ENCODE measurements at regions not wholly inside any gene's neighbourhood (a gene's known extent, or its start where the extent isn't known, plus 50 kb on each side); places are given as distances from the start of the nearest gene placed in this dataset.
"Not testable (repeated sequence)": the region's sequence is repeated elsewhere in the genome, so short reads cannot be mapped to it uniquely, and the experiment has no call there.

DNA sequence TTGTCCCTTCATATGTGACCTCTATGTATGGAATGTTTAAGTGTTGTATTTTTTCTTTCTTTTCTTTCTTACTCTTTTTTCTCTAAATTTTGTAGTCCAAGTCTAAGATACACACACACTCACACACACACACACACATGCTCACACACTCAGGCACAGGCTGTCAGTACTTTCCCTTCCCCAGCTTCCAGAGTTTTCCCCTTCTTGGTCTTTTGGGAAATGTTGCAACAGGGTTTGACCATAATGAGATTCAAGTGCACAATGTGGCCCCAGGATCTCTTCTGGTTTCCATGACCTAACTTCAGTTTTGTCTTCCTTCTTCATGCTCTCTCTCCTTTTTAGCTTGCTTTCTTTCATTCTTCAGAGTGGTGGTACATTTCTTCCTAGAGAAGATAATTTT, 289.8 kb upstream of the FOXF1 start:
- no peak for DNase-seq

DNA sequence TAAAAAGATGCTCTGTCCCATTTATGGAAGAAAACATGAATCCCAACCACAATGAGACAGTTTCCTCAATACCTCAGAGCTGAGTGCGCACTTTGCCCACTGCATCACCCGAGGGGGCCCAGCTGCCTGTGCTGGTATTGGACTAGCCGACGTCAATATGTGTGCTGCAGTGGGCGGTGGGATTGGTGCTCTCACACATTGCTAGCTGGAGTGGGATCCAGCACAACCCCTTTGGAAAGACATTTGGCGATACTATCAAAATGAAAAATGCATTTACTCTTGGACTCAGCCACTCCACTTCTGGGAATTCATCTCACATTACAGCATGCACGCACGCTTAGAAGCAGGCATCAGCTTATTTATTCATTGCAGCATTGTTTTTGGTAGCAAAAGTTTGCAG, 289.2 kb upstream of the FOXF1 start:
- no peak for DNase-seq

DNA sequence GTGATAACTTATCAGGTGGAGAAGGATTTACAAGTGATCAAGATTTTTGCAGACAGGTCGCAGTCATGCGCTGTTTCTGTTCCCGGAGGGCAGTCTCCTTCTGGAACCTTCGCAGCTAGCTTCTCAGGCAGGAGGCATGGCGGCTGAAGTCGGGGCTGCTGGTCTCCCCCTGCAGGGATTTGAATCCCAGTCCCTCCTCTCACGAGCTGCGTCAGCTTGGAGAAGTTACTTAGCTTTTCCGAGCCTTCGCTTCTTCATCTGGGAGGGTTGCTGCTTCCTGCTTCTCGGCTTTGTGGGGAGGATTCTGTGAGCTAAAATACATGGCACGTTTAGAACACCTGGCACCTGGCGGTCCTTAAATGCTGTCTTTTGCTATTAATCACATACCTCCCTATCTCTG, 287.8 kb upstream of the FOXF1 start:
- DNase-seq: no peak

DNA sequence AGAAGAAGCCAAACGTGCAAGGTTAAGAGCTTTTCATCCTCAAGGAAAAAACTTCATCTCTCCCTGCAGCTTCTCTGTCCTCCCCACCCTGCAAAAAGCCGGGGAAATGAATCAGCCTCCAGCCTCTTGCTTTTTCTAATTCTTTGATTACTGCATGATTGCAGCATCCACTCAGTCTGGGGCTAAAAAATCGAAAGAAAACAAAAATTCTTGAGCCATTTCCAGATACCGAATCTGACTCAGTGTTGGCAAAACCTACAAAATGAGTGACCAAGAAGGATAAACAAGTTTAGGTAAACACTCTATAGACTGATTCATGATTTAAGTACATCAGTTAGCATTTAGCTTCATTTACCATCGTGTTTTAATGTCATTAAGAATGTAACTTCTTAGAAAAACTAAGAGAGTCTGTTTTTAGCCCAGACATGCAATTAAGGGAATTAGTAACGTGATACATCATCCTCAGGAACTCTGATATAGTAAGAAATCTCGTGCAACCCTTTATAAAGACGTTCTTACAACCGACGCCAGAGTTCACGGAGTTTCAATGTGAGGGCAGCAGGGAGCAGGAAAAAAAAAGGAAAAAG, 287.3 kb upstream of the FOXF1 start:
- DNase-seq: no peak

DNA sequence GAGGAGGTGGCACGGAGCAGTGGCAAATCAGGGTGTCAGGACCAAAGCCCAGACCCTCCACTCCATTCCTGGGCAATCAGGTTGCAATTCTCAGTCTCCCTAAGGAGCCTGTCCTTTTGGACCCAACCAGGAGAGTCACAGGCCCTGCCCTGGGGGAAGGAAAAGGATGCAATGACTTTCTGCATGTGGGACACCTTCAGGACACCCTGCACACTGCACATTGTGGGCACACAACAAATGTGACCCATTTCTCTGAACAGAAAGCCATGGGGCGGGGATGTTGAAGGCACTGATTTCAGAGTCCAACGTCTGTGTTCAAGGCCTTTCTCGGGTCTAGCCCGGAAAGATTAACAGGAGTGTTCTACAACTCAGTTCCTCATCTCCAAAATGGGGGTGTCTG, 286.2 kb upstream of the FOXF1 start:
- DNase-seq: no peak

DNA sequence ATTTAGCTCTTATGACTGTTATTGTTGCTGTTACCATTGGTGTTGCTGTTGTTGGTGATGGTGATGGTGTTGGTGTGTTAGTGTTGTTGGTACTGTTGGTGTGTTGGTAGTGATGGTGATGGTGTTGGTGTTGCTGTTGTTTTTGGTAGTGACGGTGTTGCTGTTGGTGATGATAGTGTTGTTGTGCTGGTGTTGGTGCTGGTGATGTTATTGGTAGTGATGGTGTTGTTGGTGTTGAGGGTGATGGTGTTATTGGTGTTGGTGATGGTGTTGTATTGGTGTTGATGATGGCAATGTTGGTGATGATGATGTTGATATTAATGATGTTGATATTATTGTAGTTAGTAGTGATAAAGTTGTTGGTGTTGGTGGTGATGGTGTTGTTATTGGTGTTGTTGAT, 285.7 kb upstream of the FOXF1 start:
- no peak for DNase-seq

DNA sequence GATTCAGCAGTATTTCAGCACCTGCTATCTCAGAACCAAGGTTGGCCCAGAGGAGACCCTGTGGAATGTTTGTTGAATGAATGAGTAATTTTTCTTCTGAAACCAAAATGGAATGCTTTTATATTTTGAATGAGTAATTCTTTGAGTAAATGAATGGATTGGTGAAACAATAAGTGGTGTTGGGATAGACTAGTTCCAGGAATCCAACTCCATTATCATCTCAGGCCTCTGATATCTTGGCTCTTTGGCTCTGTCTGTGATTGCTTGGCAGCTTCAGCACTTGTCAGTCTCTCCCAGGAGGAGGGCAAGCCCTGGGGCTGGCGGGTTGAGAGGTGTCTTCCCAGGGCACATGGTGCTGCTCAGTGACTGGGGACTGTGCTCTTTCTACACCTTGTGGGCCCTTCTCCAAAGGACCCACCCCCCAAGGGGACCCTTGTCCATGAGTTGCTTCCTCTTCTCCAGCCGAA, 284.4 kb upstream of the FOXF1 start:
- no peak for DNase-seq

DNA sequence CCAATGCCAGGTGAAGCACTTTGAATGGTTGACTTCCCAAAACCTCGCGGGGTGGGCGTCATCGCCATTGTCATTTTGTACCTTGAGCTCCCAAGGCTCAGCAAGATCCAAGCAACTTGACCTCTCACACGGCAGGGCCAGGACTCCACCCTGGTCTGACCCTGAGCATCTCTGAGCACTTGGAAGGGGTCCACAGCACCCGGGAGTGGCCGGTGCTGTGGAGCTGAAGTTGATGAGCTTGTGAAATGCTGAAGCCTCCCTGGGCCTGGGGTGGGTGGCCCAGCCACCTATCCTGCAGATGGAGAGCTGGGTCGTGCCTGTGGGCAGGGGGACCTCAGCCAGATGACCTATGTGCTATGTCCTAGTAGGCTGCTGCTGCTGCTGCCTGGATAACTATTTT, 283.3 kb upstream of the FOXF1 start:
- DNase-seq: no peak

DNA sequence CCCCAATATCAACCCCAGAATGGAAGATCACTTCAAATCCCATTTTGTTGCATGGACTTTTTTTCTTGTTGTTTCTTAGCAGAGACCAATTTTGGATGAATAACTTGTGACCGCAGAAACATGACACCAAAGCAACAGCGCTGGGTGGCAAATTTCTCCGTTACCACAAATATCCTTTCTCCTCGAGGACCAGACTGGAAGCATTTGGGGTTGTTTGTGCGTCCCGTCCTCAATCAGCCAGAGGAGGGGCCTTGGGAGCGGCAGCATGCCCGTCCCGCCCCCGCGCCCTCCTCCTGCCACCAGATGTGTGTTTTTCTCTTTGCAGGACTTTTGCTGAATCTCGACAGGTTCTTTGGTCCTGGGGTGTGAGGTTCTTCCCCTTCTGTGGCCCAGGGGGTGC, 282.5 kb upstream of the FOXF1 start:
- DNase-seq: no peak

DNA sequence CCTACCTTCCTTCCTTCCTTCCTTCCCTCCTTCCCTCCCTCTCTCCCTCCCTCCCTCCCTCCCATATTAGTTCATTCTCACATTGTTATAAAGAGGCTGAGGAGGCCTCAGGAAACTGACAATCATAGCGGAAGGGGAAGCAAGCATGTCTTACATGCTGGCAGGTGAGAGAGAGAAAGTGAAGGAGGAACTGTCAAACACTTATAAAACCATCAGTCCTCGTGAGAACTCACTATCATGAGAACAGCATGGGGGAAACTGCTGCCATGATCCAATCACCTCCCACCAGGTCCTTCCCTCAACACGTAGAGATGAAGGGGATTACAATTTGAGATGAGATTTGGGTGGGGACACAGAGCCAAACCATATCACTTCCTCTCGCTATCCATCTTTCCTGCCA, 281.6 kb upstream of the FOXF1 start:
- no peak for DNase-seq

DNA sequence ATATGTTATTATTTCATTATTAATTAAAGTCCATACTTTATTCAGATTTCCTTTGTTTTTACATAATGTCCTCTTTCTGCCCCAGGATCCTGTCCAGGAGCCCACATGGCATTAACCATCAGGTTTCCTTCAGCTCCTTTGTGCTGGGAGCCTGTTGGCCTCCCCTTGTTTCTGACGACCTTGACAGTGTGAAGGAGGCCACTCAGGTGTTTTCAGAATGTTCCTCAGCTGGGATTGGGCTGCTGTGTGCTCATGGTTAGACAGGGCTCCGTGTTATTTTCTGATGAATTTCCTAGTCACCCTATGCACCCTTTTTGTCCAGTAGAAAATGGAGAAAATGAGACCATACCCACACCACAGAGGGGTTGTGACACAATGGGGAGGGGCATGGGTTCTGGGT, 281.0 kb upstream of the FOXF1 start:
- DNase-seq: no peak

DNA sequence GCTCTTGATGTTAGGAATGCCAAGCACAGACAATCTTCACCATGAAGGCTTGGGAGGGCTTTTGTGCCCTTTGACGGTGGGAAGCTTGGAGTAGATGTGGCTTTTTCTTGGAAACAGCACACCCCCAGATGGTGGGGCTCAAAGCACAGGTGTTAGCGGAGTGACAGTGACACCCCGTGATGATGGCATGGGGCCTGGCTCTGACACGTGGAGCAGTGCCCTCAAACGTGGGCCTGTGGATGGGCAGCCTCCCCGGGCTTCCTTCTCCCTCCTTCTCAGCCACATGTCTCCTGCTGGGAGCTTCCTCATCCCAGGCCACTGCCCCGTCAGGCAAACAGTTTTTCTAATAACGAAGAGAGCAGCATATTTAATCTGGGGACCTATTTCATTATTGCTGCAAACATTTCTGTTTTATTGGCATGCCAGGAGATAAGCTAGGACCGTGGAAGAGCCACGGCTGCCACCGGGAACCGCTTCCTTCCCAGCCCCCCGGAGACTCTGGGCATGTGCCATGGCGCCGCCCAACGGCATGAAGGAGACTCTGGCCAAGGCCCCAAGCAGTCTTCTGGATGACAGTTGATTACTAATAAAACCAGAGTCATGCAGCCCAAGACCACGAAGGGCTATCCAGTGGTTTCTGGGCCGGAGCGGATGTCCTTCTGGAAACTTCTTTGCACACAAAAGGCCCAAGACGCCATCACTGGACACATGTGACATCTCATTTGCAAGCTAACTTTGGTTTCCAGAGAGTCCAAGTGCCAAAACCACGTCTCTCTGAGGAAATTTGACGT, 280.3 kb upstream of the FOXF1 start:
- no peak for DNase-seq

DNA sequence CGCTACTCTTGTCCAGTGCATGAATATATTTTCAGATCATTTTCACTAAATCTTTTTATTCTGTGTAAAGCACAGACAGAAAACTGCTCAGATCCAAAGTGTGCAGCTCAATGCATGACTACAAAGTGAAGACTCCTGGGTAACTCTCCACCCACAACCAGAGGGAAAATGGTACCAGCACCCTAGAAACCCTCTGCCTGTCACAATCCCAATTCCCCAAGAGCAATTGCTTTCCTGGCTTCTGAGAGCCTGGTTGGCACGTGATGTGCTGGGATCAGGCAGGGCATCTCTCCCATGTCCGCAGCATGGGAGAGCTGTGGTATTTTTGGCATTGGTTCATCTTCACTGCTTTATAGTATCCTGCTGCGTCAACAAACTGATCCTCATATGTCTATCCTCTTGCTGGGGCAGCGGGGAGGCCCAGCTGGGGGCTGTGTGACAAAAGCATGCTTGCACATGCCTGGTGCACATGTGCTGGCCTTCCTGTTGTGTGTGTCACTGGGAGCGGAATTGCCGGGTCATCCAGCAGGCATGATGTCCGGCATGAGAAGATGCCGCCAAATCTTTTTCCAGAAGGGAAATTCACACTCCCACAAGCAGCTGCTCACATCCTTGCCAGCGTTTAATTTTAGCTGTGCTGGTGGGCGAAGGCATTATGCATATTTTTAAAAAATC, 278.9 kb upstream of the FOXF1 start:
- no peak for DNase-seq

DNA sequence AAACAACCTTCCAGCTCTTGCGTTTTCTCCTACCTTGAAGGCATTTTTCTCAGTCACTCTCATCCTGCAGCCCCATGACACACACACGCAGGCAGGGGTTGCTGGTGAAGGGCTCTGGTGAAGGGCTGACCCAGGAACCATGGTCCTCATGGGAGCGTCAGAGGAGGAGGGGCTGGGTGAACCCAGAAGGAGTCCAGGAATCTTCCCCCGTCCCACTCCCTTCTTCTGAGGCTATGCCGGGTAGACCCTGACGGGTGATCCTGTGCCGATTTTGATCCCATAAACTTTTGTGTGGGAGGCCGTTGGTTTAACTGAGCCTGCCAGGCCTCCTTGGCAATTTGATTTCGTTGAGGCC, 278.4 kb upstream of the FOXF1 start:
- DNase-seq: no peak

DNA sequence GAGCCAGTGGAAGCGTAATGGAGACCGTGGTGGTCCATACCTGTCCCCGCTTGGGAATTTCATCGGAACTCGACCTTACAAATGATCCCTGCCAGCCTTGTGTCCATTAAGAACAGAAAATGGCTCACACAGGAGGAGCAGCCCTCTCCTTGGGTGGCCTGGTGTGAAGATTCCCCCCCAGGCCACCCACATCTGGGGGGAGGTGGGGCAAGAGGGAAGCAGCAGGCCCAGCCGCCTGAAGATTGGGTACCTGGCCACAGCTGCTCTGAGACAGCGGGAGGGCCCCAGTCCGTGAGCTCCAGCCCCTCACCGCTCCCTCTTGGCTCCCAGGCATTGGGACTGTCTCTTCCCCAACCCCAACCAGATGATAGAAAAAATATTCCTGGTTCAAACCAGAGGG, 277.8 kb upstream of the FOXF1 start:
- DNase-seq: no peak

DNA sequence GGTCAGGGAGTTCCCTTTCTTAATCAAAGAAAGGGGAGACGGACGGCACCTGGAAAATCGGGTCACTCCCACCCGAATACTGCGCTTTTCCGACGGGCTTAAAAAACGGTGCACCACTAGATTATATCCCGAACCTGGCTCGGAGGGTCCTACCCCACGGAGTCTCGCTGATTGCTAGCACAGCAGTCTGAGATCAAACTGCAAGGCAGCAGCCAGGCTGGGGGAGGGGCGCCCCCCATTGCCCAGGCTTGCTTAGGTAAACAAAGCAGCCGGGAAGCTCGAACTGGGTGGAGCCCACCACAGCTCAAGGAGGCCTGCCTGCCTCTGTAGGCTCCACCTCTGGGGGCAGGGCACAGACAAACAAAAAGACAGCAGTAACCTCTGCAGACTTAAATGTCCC, 276.8 kb upstream of the FOXF1 start:
- DNase-seq: not testable (repeated sequence)

DNA sequence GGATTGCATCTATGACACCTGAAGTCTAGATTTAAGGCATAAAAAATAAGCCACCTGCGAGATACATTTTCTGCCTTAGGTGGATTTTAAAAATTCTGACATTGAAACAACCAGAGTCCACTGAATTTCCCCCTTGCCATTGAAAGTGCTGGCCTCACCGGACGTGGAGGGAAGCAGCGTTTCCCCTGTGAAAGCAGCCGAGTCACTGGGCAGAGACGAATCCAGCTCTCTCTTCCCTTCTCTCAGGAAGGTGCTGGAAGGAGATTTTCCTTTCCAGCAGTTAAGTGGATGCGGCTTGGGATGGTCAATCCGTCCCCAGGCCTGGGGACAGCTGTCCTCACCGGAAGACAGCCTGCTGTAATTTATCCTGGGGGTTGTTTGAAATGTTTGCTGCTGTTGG, 270.9 kb upstream of the FOXF1 start:
- no peak for DNase-seq

DNA sequence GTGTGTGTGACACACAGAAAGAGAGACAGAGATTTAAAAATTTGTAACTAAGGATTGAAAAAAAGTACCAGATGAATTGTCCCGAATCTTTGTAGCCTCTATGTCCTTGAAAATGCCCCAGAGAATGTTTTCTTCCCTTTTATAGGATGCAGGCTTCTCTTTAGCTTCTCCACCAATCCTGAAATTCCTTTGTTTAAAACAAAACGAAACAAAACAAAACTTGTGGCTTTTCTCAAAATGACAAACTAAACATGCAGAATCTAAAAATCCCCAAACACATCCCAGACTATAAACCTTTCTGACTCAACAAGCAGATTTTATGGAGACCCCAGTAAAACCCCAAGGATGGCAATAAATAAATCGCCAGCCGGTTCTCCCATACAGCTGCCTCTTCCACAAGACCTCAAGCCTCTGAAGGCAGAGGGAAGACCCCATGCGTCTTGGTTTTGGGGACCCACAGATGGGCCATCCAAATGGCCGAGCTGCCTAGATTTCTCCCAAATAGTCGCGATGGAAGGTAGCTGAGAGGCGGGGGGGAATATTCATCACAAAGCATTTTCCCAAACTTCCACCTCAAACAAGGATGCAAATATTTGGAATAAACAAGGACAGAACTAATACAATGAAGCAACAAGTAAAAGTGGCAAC, 269.5 kb upstream of the FOXF1 start:
- DNase-seq: no peak

DNA sequence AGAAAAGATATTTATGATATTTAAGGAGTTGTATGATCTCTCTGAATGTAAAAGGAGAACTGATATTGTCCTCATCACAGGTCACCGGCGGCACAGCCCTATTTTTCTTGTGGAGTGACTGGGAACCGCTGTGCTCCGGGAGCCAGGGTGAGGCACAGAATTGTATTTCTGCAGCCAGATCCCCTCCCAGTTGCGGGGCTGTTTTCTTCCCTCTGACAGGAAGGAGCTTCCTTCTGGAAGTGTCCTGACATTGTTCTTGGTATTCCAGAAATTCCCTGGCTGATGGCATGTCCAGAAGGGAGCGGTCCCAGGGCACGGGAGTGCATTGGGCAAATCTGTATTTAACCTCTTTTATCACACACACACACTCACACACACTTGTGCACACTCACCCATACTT, 268.6 kb upstream of the FOXF1 start:
- DNase-seq: no peak

DNA sequence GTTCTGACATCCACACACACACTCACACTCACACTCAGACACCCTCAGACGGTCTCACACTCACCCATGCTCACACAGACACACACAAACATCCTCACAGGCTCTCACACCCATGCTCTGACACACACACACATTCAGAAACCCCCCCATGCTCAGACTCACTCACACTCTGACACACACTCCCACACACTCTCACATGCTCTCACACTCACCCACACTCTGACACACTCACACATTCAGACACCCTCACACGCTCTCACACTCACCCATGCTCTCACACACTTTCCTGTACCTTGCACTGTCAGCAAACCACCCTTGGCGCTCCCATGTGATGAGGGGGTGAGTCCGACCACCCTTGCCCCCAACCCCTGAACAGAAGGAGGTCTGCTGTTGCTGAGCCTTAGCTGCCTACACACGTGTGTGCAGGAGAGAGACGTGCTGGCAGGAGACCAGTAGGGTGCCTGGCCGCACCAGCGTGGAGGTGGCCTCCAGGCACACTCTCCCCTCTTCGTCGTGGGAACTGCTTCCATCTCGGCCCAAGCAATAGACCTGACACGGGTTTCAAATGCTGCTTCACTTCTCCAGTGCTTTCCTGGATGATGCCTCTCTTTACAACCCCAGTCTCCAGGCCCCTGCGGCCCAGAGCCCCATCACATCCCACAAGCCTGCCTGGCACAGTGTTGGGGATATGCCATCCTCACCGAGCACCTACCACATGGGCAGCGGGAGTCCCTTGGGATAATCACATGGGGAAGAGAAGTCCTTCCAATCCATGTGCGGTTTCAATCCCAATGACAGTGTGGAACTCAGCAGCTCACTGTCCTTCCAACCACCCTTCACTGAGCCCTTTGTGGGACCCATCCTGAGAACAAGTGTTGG, 267.8 kb upstream of the FOXF1 start:
- DNase-seq: no peak

DNA sequence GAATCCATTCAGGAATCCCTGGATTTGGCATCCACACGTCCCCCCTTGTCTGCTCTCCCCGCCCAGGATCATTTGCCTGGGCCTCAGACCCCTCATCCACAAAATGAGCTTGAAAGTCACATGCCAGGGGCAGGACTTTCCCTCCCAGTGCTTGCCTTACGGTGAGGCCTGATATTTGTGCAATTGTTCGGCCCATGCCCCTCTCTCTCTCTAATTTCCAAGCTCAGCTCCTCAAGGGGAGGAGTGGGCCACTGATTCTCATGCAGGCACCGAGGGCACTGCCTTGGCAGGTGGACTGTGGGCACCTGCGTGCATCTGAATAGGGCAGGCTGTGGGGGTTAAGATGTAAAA, 267.2 kb upstream of the FOXF1 start:
- DNase-seq: no peak

DNA sequence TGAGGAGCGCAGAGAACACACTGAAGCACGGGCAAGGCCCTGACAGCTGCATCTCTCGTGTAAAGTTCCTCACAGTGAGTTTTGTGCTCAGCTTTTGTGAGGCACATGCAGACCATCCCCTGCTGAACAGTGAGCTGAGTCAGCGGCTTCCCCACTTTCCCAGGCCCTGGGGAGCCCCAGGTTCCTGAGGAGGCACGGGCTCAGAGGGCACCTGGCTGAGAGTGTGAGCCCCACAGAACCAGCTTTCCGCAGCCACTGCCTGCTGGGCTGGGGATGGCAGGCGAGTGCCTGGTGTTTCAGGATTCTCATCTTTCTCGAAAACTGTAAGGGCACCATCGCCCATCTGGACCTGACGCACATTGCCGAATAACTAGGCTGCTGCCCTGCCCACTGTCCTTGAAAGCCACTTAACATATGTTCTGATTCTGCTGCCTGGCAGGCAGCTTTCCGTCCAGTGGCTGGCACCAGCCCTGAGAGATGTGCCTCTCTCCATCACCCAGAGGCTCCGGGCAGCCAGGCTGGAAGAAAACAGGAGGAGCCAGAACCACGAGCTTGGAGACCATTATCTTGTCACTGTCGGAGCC, 266.7 kb upstream of the FOXF1 start:
- no peak for DNase-seq

DNA sequence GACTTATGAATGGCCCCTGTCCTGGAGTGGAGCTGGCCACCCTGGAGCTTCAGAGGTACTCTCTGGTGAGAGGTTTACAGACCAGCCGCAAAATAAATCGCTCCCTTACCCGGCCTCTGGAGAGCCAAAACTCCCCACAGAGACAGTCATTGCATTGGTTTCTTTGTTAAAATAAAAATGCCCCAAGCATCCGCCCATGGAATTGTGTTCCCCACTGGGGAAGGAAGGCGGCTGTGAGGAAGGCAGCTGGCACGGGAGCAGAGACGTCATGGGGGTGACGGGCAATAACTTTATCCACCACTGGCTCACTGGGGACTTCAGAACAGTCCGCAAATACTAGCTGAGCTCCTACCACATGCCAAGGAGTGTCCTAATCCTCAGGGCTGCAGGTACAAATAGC, 266.2 kb upstream of the FOXF1 start:
- no peak for DNase-seq
